Endothelial cell (in vitro differentiated cells): ENCODE measurements at regions not wholly inside any gene's neighbourhood (a gene's known extent, or its start where the extent isn't known, plus 50 kb on each side); places are given as distances from the start of the nearest gene placed in this dataset.

Experiments used
- DNase-seq: peaks from one replicate; pipeline ENCODE4 v3.0.0; 2021; ENCODE audit warnings: low spot score
- H3K27ac Mint-ChIP-seq: one replicate; pipeline ENCODE4 v1.8.0; 2021; ENCODE audit warnings: mixed read lengths, inconsistent platforms; ENCODE audit not compliant: unreplicated experiment
- H3K27me3 Mint-ChIP-seq: one replicate; pipeline ENCODE4 v1.8.0; 2021; ENCODE audit warnings: mild to moderate bottlenecking, moderate library complexity, mixed read lengths, inconsistent platforms; ENCODE audit not compliant: unreplicated experiment
- H3K36me3 Mint-ChIP-seq: one replicate; pipeline ENCODE4 v1.8.0; 2021; ENCODE audit warnings: mild to moderate bottlenecking, low read depth, mixed read lengths, inconsistent platforms; ENCODE audit not compliant: unreplicated experiment
- H3K4me1 Mint-ChIP-seq: one replicate; pipeline ENCODE4 v1.8.0; 2021; ENCODE audit warnings: mild to moderate bottlenecking, mixed read lengths, inconsistent platforms; ENCODE audit not compliant: unreplicated experiment
- H3K4me3 Mint-ChIP-seq: one replicate; pipeline ENCODE4 v1.8.0; 2021; ENCODE audit warnings: mild to moderate bottlenecking, mixed read lengths, inconsistent platforms; ENCODE audit not compliant: unreplicated experiment
- H3K9me3 Mint-ChIP-seq: one replicate; pipeline ENCODE4 v1.8.0; 2021; ENCODE audit warnings: mixed read lengths, inconsistent platforms; ENCODE audit not compliant: unreplicated experiment
- CTCF ChIP-seq: fragments of 200-600 bp; sonication (generic); IDR thresholded peaks from one replicate; pipeline ENCODE4 v1.5.0; 2021; ENCODE audit warnings: antibody characterized with exemption; ENCODE audit not compliant: unreplicated experiment

DNA sequence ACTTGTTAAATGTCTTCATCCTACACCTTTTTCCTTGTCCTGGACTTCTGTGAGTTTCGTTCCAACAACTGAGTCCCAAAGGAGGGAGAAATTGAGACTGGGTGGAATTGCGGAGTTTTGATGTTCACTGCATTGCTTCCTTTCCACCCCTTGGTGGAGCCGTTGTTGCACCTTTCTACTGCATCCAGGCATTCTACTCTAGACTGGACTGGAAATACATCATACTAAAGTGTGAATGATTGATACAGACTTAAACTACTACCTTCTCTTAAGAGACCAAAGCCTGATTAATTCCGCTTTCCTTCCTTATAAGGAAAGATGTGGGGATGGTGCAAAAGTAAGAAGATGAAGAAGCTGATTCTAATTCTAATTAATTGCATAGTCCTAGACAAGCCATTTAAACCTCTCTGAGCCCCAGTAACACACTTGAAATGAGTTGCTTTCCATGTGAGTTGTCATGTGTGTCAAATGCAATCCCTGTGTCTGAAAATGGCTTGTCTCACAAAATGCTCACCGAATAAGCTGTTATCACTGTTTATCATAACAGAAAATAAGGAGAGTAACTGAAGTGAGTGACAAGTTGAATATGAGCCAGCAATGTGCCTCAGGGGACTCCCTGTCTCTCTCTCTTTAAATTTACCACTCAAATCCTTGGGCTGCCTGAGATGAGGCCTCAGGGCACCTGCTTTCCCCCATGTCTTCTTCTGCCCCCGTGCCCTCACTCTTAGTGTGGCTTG, 338.3 kb upstream of the CHD6 start:
- no peak overlapping the region for H3K27ac Mint-ChIP-seq
- no peak for DNase-seq
- H3K36me3 Mint-ChIP-seq = peaks cover 4% of the 10 kb centered on the region
- no peak for TF ChIP-seq CTCF
- H3K27me3 Mint-ChIP-seq = peaks cover 7% of the 10 kb centered on the region
- H3K4me1 Mint-ChIP-seq = no peaks in the 10 kb centered on the region
- peaks cover 30% of the 10 kb centered on the region for H3K9me3 Mint-ChIP-seq
- no peak overlapping the region for H3K4me3 Mint-ChIP-seq

DNA sequence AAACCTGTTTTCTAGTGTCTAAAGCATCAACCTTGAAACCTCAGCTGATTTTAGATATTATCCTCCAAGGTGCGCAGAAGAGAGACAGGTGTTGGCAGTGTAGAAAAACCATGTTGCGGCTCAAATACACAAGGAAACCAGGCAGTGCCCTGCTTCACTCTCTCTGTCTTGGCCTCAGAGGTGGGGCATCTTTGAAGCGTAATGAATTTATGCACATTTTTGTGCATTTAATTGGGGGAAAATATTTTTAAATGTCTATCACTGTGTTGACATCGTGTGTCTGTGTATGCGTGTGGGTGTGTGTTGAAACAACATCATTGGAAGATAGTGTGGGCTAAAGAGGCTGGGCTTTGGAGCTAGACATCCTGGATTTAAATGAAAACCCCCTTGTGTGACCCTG, 334.0 kb upstream of the CHD6 start:
- no peaks in the 10 kb centered on the region for H3K4me1 Mint-ChIP-seq
- no peak for TF ChIP-seq CTCF
- peaks cover 4% of the 10 kb centered on the region for H3K36me3 Mint-ChIP-seq
- H3K9me3 Mint-ChIP-seq = peaks cover 25% of the 10 kb centered on the region
- no peak for DNase-seq
- H3K4me3 Mint-ChIP-seq = no peak overlapping the region
- H3K27me3 Mint-ChIP-seq = peaks cover 2% of the 10 kb centered on the region
- no peak overlapping the region for H3K27ac Mint-ChIP-seq

DNA sequence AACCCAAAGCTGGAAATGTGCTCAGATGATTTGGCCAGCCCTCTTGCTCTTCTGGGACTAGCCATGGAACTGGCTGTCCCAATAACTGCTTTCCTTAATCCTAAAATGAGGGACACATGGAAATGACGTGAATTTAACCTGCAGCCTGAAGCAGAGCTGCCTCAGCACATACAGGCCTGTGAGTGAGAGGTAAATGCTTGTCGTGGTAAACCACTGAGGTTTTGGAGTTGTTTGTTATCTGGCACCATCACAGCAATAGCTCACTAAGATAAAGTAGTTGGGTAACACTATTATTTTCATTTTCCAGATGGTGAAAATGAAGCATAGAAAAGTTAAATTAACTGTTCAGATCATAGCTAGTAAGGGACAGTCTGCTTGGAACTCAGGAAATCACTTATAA, 333.4 kb upstream of the CHD6 start:
- H3K36me3 Mint-ChIP-seq = peaks cover 4% of the 10 kb centered on the region
- no peak for TF ChIP-seq CTCF
- no peak for DNase-seq
- H3K9me3 Mint-ChIP-seq = peaks cover 25% of the 10 kb centered on the region
- no peak overlapping the region for H3K27ac Mint-ChIP-seq
- H3K4me1 Mint-ChIP-seq = no peaks in the 10 kb centered on the region
- H3K4me3 Mint-ChIP-seq = no peak overlapping the region
- H3K27me3 Mint-ChIP-seq = peaks cover 2% of the 10 kb centered on the region

GRCh38 chr20:41939659-41940058, 321.5 kb upstream of the CHD6 start:
- Mint-ChIP-seq H3K4me3 (no peak overlapping the region), H3K9me3 (peaks cover 16% of the 10 kb centered on the region), H3K4me1 (no peaks in the 10 kb centered on the region), H3K36me3 (no peaks in the 10 kb centered on the region), H3K27me3 (peaks cover 5% of the 10 kb centered on the region), H3K27ac (no peak overlapping the region)
- TF ChIP-seq CTCF = no peak
- no peak for DNase-seq

- H3K27ac Mint-ChIP-seq = no peak overlapping the region
- peaks cover 5% of the 10 kb centered on the region for H3K27me3 Mint-ChIP-seq
- TF ChIP-seq CTCF = no peak
- peaks cover 16% of the 10 kb centered on the region for H3K9me3 Mint-ChIP-seq
- H3K4me1 Mint-ChIP-seq = no peaks in the 10 kb centered on the region
- no peaks in the 10 kb centered on the region for H3K36me3 Mint-ChIP-seq
- no peak for DNase-seq
- H3K4me3 Mint-ChIP-seq = no peak overlapping the region
Observed at GRCh38 chr20:41938353-41938752, 320.2 kb upstream of the CHD6 start.
